ENCODE measurements at regions not wholly inside any gene's neighbourhood (a gene's known extent, or its start where the extent isn't known, plus 50 kb on each side); places are given as distances from the start of the nearest gene placed in this dataset.

DNA sequence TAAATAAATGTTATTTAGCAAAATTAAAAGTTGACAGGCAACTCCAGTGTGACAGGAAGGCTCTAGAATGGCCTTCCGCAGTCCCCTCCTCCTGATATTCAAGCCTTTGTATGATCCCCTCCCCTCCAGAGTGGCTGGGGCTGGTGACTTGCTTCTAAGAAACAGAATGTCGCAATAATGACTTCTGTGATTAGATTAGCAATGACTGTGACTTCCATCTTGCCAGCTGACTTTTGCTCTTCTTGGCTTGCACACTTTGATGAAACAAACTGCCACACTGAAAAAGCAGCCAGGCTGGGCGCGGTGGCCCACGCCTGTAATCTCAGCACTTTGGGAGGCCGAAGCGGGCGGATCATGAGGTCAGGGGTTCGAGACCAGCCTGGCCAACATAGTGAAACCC lies 106.5 kb upstream of the LARP1 start:
- Histone ChIP-seq H3K9ac (ENCODE audit: low read length) (no peak overlapping the region), H3F3A (ENCODE audit: insufficient read depth, low read length, poor library complexity, severe bottlenecking) (no peaks in the 10 kb centered on the region), H3K27ac (ENCODE audit: low read length) (no peak overlapping the region)

DNA sequence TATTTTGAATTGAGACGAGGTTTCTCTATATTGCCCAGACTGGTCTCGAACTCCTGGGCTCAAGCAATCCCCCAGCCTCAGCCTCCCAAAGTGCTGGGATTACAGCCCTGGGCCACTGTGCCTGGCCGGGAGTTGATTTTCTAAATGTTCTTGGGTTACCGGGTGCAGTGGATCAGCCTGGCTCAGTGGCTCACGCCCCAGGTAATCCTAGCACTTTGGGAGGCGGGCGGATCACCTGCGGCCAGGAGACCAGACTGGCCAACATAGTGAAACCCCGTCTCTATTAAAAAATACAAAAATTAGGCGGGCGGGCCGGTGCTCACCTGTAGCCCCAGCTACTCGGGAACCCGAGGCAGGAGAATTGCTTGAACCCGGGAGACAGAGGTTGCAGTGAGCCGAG lies 106.9 kb upstream of the LARP1 start:
- Histone ChIP-seq H3K9me3 (ENCODE audit: low read length) (no peaks in the 10 kb centered on the region), H3K9ac (ENCODE audit: low read length) (no peak overlapping the region), H3K79me2 (replicated peaks; ENCODE audit: insufficient read depth, low read length) (no peaks in the 10 kb centered on the region), H4K20me1 (ENCODE audit: insufficient read depth) (no peaks in the 10 kb centered on the region), H3K4me2 (ENCODE audit: low read length) (no peak overlapping the region), H3K4me3 (ENCODE audit: low read length) (no peak overlapping the region), H3F3A (ENCODE audit: insufficient read depth, low read length, poor library complexity, severe bottlenecking) (no peaks in the 10 kb centered on the region), H2AFZ (ENCODE audit: low read depth, low read length) (no peak overlapping the region), H3K27ac (ENCODE audit: low read length) (no peak overlapping the region), H3K36me3 (ENCODE audit: insufficient read depth, low read length) (no peaks in the 10 kb centered on the region), H3K27me3 (ENCODE audit: insufficient read depth, low read depth, low read length) (peaks cover 17% of the 10 kb centered on the region), H3K9me2 (ENCODE audit: insufficient read depth, low read length) (no peaks in the 10 kb centered on the region)
- no peak for TF ChIP-seq MXI1 (conservative IDR thresholded peaks at IDR 0.05; ENCODE audit: poor library complexity, severe bottlenecking)
- no peak for TF ChIP-seq EZH2 (IDR thresholded peaks at IDR 0.05; ENCODE audit: borderline replicate concordance, insufficient read depth, low read length, poor library complexity, severe bottlenecking)
- TF ChIP-seq, protein P1, sequence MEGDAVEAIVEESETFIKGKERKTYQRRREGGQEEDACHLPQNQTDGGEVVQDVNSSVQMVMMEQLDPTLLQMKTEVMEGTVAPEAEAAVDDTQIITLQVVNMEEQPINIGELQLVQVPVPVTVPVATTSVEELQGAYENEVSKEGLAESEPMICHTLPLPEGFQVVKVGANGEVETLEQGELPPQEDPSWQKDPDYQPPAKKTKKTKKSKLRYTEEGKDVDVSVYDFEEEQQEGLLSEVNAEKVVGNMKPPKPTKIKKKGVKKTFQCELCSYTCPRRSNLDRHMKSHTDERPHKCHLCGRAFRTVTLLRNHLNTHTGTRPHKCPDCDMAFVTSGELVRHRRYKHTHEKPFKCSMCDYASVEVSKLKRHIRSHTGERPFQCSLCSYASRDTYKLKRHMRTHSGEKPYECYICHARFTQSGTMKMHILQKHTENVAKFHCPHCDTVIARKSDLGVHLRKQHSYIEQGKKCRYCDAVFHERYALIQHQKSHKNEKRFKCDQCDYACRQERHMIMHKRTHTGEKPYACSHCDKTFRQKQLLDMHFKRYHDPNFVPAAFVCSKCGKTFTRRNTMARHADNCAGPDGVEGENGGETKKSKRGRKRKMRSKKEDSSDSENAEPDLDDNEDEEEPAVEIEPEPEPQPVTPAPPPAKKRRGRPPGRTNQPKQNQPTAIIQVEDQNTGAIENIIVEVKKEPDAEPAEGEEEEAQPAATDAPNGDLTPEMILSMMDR (IDR thresholded peaks at IDR 0.05; ENCODE audit: poor library complexity, severe bottlenecking), result no peak

More for the DNA sequence above, 106.5 kb upstream of the LARP1 start:
- Histone ChIP-seq H3K27me3 (ENCODE audit: insufficient read depth, low read depth, low read length) (peaks cover 17% of the 10 kb centered on the region), H3K4me2 (ENCODE audit: low read length) (no peak overlapping the region), H3K4me3 (ENCODE audit: low read length) (no peak overlapping the region), H3K79me2 (replicated peaks; ENCODE audit: insufficient read depth, low read length) (no peaks in the 10 kb centered on the region), H4K20me1 (ENCODE audit: insufficient read depth) (no peaks in the 10 kb centered on the region), H2AFZ (ENCODE audit: low read depth, low read length) (no peak overlapping the region), H3K9me2 (ENCODE audit: insufficient read depth, low read length) (no peaks in the 10 kb centered on the region), H3K9me3 (ENCODE audit: low read length) (no peaks in the 10 kb centered on the region), H3K36me3 (ENCODE audit: insufficient read depth, low read length) (no peaks in the 10 kb centered on the region)
- TF ChIP-seq, protein P2, sequence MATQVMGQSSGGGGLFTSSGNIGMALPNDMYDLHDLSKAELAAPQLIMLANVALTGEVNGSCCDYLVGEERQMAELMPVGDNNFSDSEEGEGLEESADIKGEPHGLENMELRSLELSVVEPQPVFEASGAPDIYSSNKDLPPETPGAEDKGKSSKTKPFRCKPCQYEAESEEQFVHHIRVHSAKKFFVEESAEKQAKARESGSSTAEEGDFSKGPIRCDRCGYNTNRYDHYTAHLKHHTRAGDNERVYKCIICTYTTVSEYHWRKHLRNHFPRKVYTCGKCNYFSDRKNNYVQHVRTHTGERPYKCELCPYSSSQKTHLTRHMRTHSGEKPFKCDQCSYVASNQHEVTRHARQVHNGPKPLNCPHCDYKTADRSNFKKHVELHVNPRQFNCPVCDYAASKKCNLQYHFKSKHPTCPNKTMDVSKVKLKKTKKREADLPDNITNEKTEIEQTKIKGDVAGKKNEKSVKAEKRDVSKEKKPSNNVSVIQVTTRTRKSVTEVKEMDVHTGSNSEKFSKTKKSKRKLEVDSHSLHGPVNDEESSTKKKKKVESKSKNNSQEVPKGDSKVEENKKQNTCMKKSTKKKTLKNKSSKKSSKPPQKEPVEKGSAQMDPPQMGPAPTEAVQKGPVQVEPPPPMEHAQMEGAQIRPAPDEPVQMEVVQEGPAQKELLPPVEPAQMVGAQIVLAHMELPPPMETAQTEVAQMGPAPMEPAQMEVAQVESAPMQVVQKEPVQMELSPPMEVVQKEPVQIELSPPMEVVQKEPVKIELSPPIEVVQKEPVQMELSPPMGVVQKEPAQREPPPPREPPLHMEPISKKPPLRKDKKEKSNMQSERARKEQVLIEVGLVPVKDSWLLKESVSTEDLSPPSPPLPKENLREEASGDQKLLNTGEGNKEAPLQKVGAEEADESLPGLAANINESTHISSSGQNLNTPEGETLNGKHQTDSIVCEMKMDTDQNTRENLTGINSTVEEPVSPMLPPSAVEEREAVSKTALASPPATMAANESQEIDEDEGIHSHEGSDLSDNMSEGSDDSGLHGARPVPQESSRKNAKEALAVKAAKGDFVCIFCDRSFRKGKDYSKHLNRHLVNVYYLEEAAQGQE (IDR thresholded peaks at IDR 0.05; ENCODE audit: borderline replicate concordance), result no peak
- TF ChIP-seq EZH2 (IDR thresholded peaks at IDR 0.05; ENCODE audit: borderline replicate concordance, insufficient read depth, low read length, poor library complexity, severe bottlenecking) (no peak), POLR2AphosphoS5 (IDR thresholded peaks at IDR 0.05) (no peak), EP300 (conservative IDR thresholded peaks at IDR 0.05; ENCODE audit: poor library complexity, severe bottlenecking) (no peak), SMC3 (conservative IDR thresholded peaks at IDR 0.05; ENCODE audit: poor library complexity) (no peak), MXI1 (conservative IDR thresholded peaks at IDR 0.05; ENCODE audit: poor library complexity, severe bottlenecking) (no peak)

DNA sequence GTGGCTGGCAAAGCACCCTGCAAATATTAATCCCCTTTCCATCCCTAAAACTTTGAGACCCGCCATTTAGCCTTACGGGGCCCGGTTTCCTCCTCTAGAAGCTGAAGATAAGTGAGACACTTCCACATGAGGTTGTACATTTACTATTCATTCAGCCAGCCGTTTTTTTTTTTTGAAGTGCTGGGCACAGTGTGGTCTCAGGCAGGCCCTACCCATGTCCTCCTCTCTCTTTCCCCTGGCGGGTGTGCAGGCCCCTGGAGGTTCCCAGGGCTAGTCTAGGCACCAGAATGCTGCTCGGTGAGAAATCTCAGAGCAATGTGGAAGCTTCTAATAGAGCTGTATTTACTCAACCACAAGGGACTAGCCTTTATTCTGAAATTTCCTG lies 107.4 kb upstream of the LARP1 start:
- no peak for TF ChIP-seq EZH2 (IDR thresholded peaks at IDR 0.05; ENCODE audit: borderline replicate concordance, insufficient read depth, low read length, poor library complexity, severe bottlenecking)
- no peak for TF ChIP-seq POLR2AphosphoS5 (IDR thresholded peaks at IDR 0.05)
- no peak for TF ChIP-seq RAD21 (conservative IDR thresholded peaks at IDR 0.05)
- TF ChIP-seq MXI1 (conservative IDR thresholded peaks at IDR 0.05; ENCODE audit: poor library complexity, severe bottlenecking), result no peak
- TF ChIP-seq, protein P1 (IDR thresholded peaks at IDR 0.05; ENCODE audit: poor library complexity, severe bottlenecking), result no peak
- no peak for TF ChIP-seq TAF1 (IDR thresholded peaks at IDR 0.05; ENCODE audit: low read depth)
- Histone ChIP-seq H3K9me3 (ENCODE audit: low read length) (no peaks in the 10 kb centered on the region), H3K4me2 (ENCODE audit: low read length) (no peak overlapping the region)

More for the DNA sequence above, 107.4 kb upstream of the LARP1 start:
- Histone ChIP-seq H3K4me3 (ENCODE audit: low read length) (no peak overlapping the region), H3F3A (ENCODE audit: insufficient read depth, low read length, poor library complexity, severe bottlenecking) (no peaks in the 10 kb centered on the region), H3K79me2 (replicated peaks; ENCODE audit: insufficient read depth, low read length) (no peaks in the 10 kb centered on the region), H3K9me2 (ENCODE audit: insufficient read depth, low read length) (no peaks in the 10 kb centered on the region), H3K27ac (ENCODE audit: low read length) (no peak overlapping the region), H3K27me3 (ENCODE audit: insufficient read depth, low read depth, low read length) (peaks cover 17% of the 10 kb centered on the region), H3K9ac (ENCODE audit: low read length) (no peak overlapping the region), H4K20me1 (ENCODE audit: insufficient read depth) (no peaks in the 10 kb centered on the region), H2AFZ (ENCODE audit: low read depth, low read length) (no peak overlapping the region), H3K36me3 (ENCODE audit: insufficient read depth, low read length) (no peaks in the 10 kb centered on the region)
